K562 (cell line): ENCODE measurements at regions not wholly inside any gene's neighbourhood (a gene's known extent, or its start where the extent isn't known, plus 50 kb on each side); places are given as distances from the start of the nearest gene placed in this dataset.

ENCODE experiments used
- GTF2F1 ChIP-seq: IDR thresholded peaks from 2 replicates; pipeline ENCODE4 v1.6.1; 2011; ENCODE audit warnings: low read depth, low read length, improper control_type of control experiment
- JUNB ChIP-seq: fragments of 450-650 bp; formaldehyde crosslinking; conservative IDR thresholded peaks from 2 replicates; pipeline ENCODE4 v1.4.0; 2020; ENCODE audit warnings: mild to moderate bottlenecking
- JUND ChIP-seq, 2 experiments: IDR thresholded peaks; 2 replicates in 1 of 2; 3 replicates in 1 of 2; pipeline ENCODE4 v1.6.1; 2011; ENCODE audit warnings: borderline replicate concordance in 2 of 2, low read depth in 2 of 2, low read length in 2 of 2, improper control_type of control experiment in 1 of 2, missing biosample characterization in 1 of 2, missing genetic modification characterization in 1 of 2, missing genetic modification reagents in 1 of 2
- RBM22 ChIP-seq: fragments of 200-400 bp; formaldehyde crosslinking; IDR thresholded peaks from 2 replicates; pipeline ENCODE4 v1.6.1; 2018; ENCODE audit warnings: low read length, low read depth; ENCODE audit not compliant: poor library complexity, severe bottlenecking
- ZBTB1 ChIP-seq: sonication (generic); formaldehyde crosslinking; IDR thresholded peaks from 2 replicates; pipeline ENCODE4 v1.8.1; 2023; ENCODE audit warnings: missing genetic modification reagents, low read depth, mild to moderate bottlenecking, borderline replicate concordance
- ZBTB17 ChIP-seq: fragments of 450-650 bp; formaldehyde crosslinking; IDR thresholded peaks from 2 replicates; pipeline ENCODE4 v1.4.0; 2020; ENCODE audit warnings: mild to moderate bottlenecking
- ZFP36 ChIP-seq: fragments of 150-350 bp; IDR thresholded peaks from 2 replicates; pipeline ENCODE4 v1.6.1; 2018; ENCODE audit warnings: low read length, low read depth; ENCODE audit not compliant: partially characterized antibody
- ZFPM2 ChIP-seq: fragments of 250-450 bp; sonication (Bioruptor Pico); IDR thresholded peaks from 2 replicates; pipeline ENCODE4 v1.5.1; 2022; ENCODE audit warnings: mild to moderate bottlenecking
- TF ChIP-seq, protein P1 (sequence below): fragments of 250-450 bp; sonication (Bioruptor Pico); IDR thresholded peaks from 2 replicates; pipeline ENCODE4 v1.8.0; 2022; ENCODE audit warnings: moderate library complexity, mild to moderate bottlenecking, inconsistent platforms
- TF ChIP-seq, protein P2 (sequence below): fragments of 150-350 bp; conservative IDR thresholded peaks from 2 replicates; pipeline ENCODE4 v1.6.1; 2014; ENCODE audit warnings: low read length
- TF ChIP-seq, protein P3 (sequence below): fragments of 450-650 bp; formaldehyde crosslinking; conservative IDR thresholded peaks from 2 replicates; pipeline ENCODE4 v1.4.0; 2022; ENCODE audit warnings: mild to moderate bottlenecking, missing genetic modification characterization

DNA sequence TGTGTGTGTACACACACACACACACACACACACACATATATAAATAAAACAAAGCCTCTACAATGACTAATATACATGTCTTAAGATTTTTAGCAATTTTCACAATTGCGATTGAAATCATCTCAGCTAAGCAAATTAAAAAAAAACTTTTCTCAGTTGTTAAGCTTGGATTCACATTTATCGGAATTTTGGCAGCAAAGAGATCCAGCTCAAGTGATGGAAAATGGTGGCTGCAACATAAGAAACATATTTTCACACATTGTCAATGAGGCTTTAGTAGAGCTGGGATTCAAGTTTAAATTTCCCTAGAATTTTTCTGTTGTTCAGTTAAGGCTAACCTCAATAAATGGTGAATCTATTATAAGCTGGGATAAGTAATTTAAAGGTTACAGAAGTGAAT lies 768.6 kb upstream of the SORCS1 start (continued):
- TF ChIP-seq, protein P1, sequence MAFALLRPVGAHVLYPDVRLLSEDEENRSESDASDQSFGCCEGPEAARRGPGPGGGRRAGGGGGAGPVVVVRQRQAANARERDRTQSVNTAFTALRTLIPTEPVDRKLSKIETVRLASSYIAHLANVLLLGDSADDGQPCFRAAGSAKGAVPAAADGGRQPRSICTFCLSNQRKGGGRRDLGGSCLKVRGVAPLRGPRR, result no peak
- no peak for TF ChIP-seq JUNB (CRISPR knock-in tag)
- TF ChIP-seq ZFP36, result no peak
- no peak for TF ChIP-seq ZBTB17
- TF ChIP-seq RBM22, result no peak
- TF ChIP-seq, protein P2, sequence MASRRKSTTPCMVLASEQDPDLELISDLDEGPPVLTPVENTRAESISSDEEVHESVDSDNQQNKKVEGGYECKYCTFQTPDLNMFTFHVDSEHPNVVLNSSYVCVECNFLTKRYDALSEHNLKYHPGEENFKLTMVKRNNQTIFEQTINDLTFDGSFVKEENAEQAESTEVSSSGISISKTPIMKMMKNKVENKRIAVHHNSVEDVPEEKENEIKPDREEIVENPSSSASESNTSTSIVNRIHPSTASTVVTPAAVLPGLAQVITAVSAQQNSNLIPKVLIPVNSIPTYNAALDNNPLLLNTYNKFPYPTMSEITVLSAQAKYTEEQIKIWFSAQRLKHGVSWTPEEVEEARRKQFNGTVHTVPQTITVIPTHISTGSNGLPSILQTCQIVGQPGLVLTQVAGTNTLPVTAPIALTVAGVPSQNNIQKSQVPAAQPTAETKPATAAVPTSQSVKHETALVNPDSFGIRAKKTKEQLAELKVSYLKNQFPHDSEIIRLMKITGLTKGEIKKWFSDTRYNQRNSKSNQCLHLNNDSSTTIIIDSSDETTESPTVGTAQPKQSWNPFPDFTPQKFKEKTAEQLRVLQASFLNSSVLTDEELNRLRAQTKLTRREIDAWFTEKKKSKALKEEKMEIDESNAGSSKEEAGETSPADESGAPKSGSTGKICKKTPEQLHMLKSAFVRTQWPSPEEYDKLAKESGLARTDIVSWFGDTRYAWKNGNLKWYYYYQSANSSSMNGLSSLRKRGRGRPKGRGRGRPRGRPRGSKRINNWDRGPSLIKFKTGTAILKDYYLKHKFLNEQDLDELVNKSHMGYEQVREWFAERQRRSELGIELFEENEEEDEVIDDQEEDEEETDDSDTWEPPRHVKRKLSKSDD, result no peak
- no peak for TF ChIP-seq JUND (IDR thresholded peaks at IDR 0.05; ENCODE audit: borderline replicate concordance, low read depth, low read length)
- no peak for TF ChIP-seq JUND (tag; IDR thresholded peaks at IDR 0.05; ENCODE audit: borderline replicate concordance, low read depth, low read length)
- TF ChIP-seq GTF2F1, result no peak
- no peak for TF ChIP-seq ZBTB1
- TF ChIP-seq, protein P3, sequence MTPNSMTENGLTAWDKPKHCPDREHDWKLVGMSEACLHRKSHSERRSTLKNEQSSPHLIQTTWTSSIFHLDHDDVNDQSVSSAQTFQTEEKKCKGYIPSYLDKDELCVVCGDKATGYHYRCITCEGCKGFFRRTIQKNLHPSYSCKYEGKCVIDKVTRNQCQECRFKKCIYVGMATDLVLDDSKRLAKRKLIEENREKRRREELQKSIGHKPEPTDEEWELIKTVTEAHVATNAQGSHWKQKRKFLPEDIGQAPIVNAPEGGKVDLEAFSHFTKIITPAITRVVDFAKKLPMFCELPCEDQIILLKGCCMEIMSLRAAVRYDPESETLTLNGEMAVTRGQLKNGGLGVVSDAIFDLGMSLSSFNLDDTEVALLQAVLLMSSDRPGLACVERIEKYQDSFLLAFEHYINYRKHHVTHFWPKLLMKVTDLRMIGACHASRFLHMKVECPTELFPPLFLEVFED (CRISPR knock-in tag), result no peak
- no peak for TF ChIP-seq ZFPM2 (CRISPR knock-in tag)
